Neural crest cell (in vitro differentiated cells): ENCODE measurements at regions not wholly inside any gene's neighbourhood (a gene's known extent, or its start where the extent isn't known, plus 50 kb on each side); places are given as distances from the start of the nearest gene placed in this dataset.
A peak's percentile ranks its signal among the peaks of the same experiment; 100 is the strongest.

Experiments
- DNase-seq: peaks from one replicate; pipeline ENCODE4 v3.0.0; 2021; ENCODE audit warnings: low read depth, mixed read lengths, low spot score
- H3K27ac Mint-ChIP-seq: one replicate; pipeline ENCODE4 v1.8.0; 2021; ENCODE audit warnings: mild to moderate bottlenecking, mixed read lengths; ENCODE audit not compliant: unreplicated experiment
- H3K27me3 Mint-ChIP-seq: 2 replicates; pipeline ENCODE4 v1.8.0; 2021; ENCODE audit warnings: low read depth, mild to moderate bottlenecking, mixed read lengths
- H3K36me3 Mint-ChIP-seq: 2 replicates; pipeline ENCODE4 v1.8.0; 2021; ENCODE audit warnings: low read depth, mild to moderate bottlenecking, mixed read lengths
- H3K4me1 Mint-ChIP-seq: 2 replicates; pipeline ENCODE4 v1.8.0; 2021; ENCODE audit warnings: mixed read lengths
- H3K4me3 Mint-ChIP-seq: one replicate; pipeline ENCODE4 v1.8.0; 2021; ENCODE audit warnings: mild to moderate bottlenecking, mixed read lengths
- H3K9me3 Mint-ChIP-seq: 2 replicates; pipeline ENCODE4 v1.8.0; 2021; ENCODE audit warnings: mixed read lengths
- CTCF ChIP-seq: fragments of 200-600 bp; sonication (generic); conservative IDR thresholded peaks from 2 replicates; pipeline ENCODE4 v1.5.0; 2021; ENCODE audit warnings: antibody characterized with exemption, mild to moderate bottlenecking

DNA sequence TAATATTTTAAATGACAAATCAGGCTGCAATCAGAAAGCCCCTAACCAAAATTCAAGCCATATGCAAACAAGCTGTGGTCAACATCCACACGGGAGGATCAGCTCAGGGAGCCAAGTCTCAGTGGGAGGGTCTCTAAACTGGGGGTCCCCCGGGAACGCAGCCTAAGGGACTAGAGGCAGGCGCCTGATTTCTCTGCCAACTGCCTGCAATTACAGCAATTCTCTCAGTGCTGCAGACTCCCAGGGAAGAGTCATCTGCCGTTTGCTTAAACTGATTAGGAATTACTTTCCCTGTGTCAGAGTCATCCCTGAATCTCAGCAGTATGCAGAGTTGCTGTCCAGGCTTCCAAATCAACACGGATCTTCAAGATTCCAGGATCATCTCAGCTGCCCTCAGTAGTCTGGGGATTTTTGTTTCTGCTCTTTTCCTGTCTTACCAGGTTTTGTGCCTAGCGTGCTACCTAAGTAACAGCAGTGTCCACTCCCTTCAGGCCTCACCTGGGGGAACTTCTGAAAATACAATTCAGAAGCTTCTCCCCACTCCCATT is 247.8 kb downstream of the RRAGC start:
- Mint-ChIP-seq H3K9me3 (peaks cover 2% of the 10 kb centered on the region), H3K36me3 (no peaks in the 10 kb centered on the region), H3K27me3 (no peaks in the 10 kb centered on the region), H3K27ac (no peak overlapping the region), H3K4me3 (no peak overlapping the region), H3K4me1 (peaks cover 42% of the 10 kb centered on the region)
- DNase-seq, result no peak
- TF ChIP-seq CTCF, result no peak

DNA sequence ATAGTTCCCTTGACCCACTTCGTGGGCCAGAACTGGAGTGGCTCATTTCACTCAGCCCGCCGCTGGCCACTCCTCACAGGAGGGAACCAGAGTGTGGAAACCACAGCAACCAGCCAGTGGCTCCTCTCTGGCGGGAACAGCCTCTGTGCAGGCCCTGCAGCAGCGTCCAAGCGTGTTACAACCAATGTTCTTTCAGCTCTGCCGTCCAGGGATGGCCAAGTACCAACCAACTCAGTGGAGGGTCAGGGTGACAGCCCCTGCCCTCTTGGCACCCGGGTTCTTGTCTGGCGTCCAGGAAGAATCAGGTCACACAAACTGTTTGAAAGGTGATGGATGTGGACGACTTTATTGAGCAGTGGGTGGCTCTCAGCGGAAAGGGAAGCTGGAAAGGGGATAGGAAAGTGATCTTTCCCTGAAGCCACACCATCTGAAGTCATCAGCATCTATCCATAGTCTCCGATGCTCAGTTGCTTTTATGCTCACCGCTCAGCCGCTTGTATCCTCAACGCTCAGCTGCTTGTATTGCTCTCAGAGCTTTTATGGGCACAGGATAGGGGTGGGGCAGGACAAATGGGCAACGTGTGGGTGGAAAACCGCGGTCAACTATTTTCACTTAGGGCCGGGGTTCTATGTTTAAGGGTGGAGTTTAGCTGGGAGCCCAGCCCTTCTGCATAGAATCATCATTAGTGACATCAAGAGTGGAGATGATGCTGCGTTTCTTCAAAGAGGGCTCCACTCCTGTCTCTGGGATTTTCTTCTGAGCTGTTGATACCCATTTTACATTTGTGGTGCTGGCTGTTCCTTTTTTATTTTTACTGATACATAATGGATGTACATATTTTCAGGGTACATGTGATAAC is 250.2 kb downstream of the RRAGC start:
- no peak overlapping the region for H3K27ac Mint-ChIP-seq

DNA sequence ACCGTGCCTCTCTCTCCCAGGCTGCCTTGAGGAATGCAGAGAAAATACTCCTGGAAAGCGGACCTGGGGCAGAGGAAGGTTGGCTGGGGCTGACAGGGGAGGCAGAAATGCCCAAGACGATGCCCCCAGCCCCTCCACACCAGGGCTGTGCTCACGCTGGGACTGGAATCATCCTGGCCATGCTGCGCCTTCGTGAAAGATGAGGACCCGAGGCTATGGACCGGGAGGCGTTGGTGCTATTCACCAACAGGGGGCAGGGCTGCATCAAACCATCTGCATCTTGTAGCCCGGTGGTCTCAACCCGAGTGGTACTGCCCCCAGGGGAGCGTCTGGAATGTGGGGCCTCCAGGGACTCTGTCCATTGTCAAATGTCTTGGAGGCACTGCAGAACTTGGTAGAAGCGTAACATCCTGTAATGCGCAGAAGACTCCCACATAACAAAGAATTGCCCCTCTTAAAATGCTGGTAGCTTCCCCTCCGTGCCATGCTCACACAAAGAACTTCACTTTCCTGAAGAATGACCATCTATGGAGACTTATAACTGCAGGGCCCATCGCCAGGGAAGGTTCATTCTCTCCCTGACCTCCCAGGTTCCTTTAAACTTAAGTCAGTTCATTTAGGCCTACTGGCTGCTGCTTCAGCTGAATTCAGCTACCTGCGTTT is 251.2 kb downstream of the RRAGC start:
- Mint-ChIP-seq H3K9me3 (no peaks in the 10 kb centered on the region), H3K27ac (peak overlapping the region; percentile 30), H3K27me3 (no peaks in the 10 kb centered on the region), H3K4me1 (peaks cover 18% of the 10 kb centered on the region), H3K4me3 (no peak overlapping the region), H3K36me3 (no peaks in the 10 kb centered on the region)
- TF ChIP-seq CTCF, result peak; percentile 68
- DNase-seq, result peak; percentile 69

More for the DNA sequence above, 250.2 kb downstream of the RRAGC start:
- no peak for DNase-seq
- H3K9me3 Mint-ChIP-seq, result no peaks in the 10 kb centered on the region
- H3K36me3 Mint-ChIP-seq, result no peaks in the 10 kb centered on the region
- no peak overlapping the region for H3K4me3 Mint-ChIP-seq
- TF ChIP-seq CTCF, result no peak
- no peaks in the 10 kb centered on the region for H3K27me3 Mint-ChIP-seq
- H3K4me1 Mint-ChIP-seq, result peaks cover 21% of the 10 kb centered on the region

- Mint-ChIP-seq H3K4me3 (no peak overlapping the region), H3K9me3 (no peaks in the 10 kb centered on the region), H3K4me1 (peaks cover 18% of the 10 kb centered on the region), H3K36me3 (no peaks in the 10 kb centered on the region), H3K27me3 (no peaks in the 10 kb centered on the region), H3K27ac (no peak overlapping the region)
- DNase-seq, result no peak
- TF ChIP-seq CTCF, result no peak
Observed at GRCh38 chr1:38607526-38607925, 252.0 kb downstream of the RRAGC start.

DNA sequence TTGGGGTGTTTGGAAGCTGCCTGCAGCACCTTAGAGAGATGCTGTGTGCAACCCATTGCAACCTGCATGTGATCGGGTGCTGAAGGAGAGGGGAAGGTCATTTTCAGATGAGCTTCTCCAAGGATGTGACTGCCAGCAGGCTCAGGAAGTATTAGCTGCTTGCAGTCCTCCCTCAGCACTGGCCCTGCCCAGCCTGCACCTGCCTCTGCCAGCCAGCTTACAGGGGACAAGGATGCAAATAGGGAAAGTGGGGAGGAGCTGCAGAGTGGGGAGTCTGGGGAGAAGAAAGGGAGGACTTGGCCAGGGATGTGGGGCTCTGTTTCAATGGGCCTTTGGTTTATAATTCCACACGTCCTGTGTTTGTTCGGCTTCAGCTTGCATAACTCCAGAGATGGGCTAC is 254.5 kb downstream of the RRAGC start:
- H3K27me3 Mint-ChIP-seq, result no peaks in the 10 kb centered on the region
- H3K27ac Mint-ChIP-seq, result no peak overlapping the region
- H3K4me3 Mint-ChIP-seq, result no peak overlapping the region

More for the DNA sequence above, 254.5 kb downstream of the RRAGC start:
- peaks cover 24% of the 10 kb centered on the region for H3K4me1 Mint-ChIP-seq
- no peaks in the 10 kb centered on the region for H3K36me3 Mint-ChIP-seq
- no peaks in the 10 kb centered on the region for H3K9me3 Mint-ChIP-seq
- no peak for DNase-seq
- no peak for TF ChIP-seq CTCF
